ENCODE measurements at regions not wholly inside any gene's neighbourhood (a gene's known extent, or its start where the extent isn't known, plus 50 kb on each side); places are given as distances from the start of the nearest gene placed in this dataset.
A peak's percentile ranks its signal among the peaks of the same experiment; 100 is the strongest.
"Not testable (repeated sequence)": the region's sequence is repeated elsewhere in the genome, so short reads cannot be mapped to it uniquely, and the experiment has no call there.

GRCh38 chr6:152811785-152812184, 61.2 kb downstream of the VIP start:
- DNase-seq (ENCODE audit: low read depth, low spot score): no peak

DNA sequence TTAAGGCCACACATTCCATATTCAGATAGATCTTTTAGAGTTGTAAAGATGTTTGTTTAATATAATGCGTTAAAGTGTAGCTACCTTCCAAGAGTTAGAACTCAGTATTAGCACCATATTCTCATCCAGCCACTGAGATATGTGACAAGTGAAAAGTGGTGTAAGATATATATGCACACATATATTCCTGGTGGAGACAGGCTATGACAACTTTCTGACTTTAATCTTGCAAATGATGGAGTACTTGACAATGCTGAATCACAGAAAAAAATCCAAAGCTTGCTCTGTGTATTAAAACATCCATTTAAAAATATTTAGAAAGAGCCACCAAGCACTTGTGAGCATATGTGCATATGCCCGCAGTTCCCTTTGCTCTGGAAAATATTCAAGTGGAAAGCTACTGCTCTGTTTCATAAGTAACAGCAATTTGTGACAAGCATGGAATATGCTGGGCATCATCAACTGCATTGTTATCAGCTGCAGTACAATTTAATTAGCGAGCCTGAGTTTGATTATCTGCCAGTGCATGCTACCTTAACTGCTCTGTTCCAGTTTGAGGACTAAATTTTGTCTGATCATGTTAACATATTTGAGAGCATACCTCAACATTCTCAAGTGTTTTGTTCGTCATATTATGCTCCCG, 64.8 kb downstream of the VIP start:
- DNase-seq (ENCODE audit: low read depth, low spot score): no peak

- DNase-seq (ENCODE audit: low read depth, low spot score): no peak
These were observed 65.5 kb downstream of the VIP start for GRCh38 chr6:152816055-152816454.

- DNase-seq (ENCODE audit: low read depth, low spot score): no peak
These were observed 70.9 kb downstream of the VIP start for GRCh38 chr6:152821525-152821924.

DNA sequence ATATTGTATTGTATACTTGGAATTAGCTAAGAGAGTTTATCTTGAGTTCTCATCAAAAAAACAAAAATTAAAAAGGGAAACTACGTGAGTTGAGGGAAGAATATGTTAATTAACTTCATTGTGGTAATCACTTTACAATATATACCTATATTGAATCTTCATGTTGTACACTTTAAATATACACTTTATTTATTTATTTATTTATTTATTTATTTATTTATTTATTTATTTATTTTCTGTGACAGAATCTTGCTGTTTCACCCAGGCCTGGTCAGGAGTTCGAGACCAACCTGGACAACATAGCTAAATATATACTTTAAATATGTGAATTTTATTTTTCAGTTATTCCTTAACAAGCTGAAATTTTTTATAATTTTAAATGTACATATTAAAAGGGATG, 74.1 kb downstream of the VIP start:
- DNase-seq (ENCODE audit: low read depth, low spot score): no peak

DNA sequence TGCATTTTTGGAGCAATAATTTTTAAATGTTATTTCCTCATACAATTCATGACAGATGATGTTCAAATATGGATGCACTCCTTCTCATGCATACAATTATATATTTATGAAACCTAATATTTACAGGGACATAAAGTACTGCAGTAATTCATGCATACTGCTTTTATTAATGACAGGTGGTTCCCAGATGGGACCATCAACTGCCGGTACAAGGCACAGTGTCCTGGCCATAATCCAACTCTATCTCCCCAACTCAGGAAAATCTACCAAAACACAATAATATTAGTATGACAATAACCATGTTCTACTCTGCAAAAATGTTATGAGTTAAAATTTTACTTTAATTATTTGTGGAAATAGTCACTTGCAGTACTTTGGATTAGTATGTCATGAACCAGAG, 77.8 kb downstream of the VIP start:
- no peak for DNase-seq (ENCODE audit: low read depth, low spot score)

GRCh38 chr6:152834366-152834765, 83.8 kb downstream of the VIP start:
- DNase-seq (ENCODE audit: low read depth, low spot score): not testable (repeated sequence)

GRCh38 chr6:152836523-152836922, 85.9 kb downstream of the VIP start:
- DNase-seq (ENCODE audit: low read depth, low spot score): no peak

GRCh38 chr6:152845421-152845820, 94.8 kb downstream of the VIP start:
- no peak for DNase-seq (ENCODE audit: low read depth, low spot score)

GRCh38 chr6:152846825-152847224, 96.2 kb downstream of the VIP start:
- DNase-seq (ENCODE audit: low read depth, low spot score): no peak

DNA sequence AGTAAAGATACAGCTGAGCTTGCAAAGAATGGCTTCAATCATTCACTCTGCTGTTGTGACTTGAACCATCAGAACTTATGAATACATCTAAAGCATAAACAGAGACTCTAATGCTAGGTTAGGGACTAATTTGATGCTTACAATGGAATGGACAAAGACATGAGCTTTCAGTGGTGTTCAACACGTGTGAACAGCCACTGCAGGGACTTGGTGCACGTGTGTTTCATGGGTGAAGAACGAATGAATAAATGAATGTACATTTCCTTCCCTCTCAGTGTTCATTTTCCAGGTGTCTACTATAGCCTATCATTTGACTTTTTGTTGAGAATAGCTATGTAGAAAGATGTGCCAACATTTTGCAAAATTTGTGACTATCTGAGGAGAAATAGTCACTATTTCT, 98.3 kb downstream of the VIP start:
- DNase-seq (ENCODE audit: low read depth, low spot score): no peak

- no peak for DNase-seq (ENCODE audit: low read depth, low spot score)
These were observed 103.6 kb downstream of the VIP start for GRCh38 chr6:152854086-152854795.

- no peak for DNase-seq (ENCODE audit: low read depth, low spot score)
These were observed 107.5 kb downstream of the VIP start for GRCh38 chr6:152858141-152858540.

- no peak for DNase-seq (ENCODE audit: low read depth, low spot score)
These were observed 108.6 kb downstream of the VIP start for GRCh38 chr6:152859225-152859624.

DNA sequence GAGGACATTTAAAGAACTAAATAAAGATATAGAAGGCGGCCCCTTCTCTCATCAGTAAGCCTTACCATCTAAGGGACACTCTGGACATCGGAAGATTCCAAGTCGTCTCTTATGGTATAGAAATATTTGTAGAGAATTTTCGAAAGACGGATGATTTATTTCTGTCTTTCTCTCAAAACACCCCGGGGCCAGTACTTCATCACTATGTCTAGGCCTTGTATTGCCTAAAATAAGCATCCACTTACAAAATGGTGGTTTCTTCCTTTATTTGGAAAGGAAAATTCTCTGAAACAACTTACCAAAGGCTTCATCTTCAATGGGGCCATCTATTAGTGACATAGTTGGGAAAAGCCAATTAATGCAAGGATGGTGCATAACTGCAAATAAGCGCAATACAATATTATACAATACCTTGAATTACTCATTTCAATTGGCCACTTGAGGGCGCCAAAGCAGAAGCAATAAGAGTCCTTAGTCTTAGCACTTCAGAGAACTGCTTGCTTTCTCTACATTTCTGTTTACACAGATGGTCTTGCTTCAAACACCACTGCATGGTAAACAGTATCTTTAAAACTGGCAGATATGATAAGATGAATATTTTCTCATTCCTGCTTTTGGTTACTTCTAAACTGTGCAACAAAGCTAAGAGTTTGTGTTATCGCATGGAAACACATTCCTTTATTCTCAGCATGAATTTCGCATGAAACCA, 113.2 kb downstream of the VIP start:
- peak; percentile 40 for DNase-seq (ENCODE audit: low read depth, low spot score)

GRCh38 chr6:152874267-152874666, 108.6 kb downstream of the FBXO5 start:
- DNase-seq (ENCODE audit: low read depth, low spot score): no peak

DNA sequence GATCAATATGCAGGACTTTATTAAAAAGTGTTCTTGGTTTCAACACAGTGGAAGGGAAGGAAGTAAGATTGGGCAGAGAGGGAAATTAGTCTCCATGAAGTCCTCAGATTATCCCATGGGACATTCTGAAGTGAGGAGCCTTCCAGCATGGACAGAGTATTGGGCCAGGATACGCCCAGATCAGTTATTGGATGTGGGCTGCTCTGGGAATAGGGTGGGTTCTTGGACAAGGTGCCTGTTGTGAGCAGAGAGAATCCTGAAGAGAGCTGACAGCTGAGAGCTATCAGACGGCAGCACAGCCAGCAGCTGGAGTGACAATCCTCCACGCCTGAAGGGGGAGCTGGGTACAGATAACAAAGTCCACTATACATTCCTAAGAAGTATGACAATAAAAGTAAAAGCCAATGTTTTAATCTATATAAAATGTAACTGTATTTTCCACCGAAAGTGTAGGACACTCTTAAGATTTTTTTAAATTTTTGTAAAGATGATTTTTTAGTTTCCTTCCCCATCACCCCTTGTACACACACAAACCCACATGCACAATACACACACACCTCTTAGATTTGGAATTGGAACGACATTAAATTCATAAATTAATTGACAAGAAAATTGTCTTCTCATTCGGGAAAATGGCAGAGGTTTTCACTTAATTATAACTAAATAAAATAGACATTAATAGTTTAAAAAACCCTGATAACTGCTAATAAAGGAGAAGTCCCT, 107.8 kb downstream of the FBXO5 start:
- DNase-seq (ENCODE audit: low read depth, low spot score): no peak

DNA sequence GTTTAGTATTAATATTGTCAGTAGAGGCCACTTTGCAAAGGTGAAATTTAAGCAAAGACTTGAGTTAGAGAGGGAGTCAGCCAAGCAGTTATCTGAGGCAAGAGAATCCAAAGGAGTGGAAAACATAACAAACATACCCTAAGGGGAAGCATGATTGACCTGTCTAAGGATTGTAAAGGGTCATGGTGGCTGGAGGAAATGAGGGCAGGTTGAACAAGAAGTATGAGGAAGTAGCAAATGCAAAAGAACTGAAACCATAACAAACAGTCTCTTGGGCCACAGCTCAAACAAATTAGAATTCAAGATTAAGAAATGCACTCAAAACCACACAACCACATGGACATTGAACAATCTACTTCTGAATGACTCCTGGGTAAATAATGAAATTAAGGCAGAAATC, 103.2 kb downstream of the FBXO5 start:
- no peak for DNase-seq (ENCODE audit: low read depth, low spot score)

DNA sequence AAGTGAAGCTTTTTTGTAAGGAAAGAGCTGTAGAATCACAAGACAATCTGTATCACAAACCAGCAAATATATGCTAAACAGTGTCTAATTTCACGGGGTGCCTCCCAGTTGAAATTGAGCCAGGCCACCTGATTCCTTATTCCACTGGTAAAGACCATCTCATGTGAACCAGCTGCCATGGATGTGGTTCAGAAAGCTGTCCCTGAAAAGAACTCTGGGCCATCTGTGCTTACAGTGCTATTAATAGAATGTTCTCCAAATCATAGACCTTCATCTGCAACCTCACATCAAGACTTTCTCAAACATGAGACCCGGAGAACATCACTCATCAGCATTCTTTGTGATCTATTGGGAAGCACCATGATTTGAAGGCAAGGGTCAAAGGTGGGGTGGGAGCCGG, 89.7 kb downstream of the FBXO5 start:
- DNase-seq (ENCODE audit: low read depth, low spot score): no peak

- no peak for DNase-seq (ENCODE audit: low read depth, low spot score)
These were observed 85.9 kb downstream of the FBXO5 start for GRCh38 chr6:152896923-152897322.

- no peak for DNase-seq (ENCODE audit: low read depth, low spot score)
These were observed 84.9 kb downstream of the FBXO5 start for GRCh38 chr6:152897807-152898399.

GRCh38 chr6:152904678-152905077, 78.2 kb downstream of the FBXO5 start:
- no peak for DNase-seq (ENCODE audit: low read depth, low spot score)

Data from pulmonary artery endothelial cell (primary cell).